Osteocyte (in vitro differentiated cells): ENCODE measurements at regions not wholly inside any gene's neighbourhood (a gene's known extent, or its start where the extent isn't known, plus 50 kb on each side); places are given as distances from the start of the nearest gene placed in this dataset.
"Not testable (repeated sequence)": the region's sequence is repeated elsewhere in the genome, so short reads cannot be mapped to it uniquely, and the experiment has no call there.

Source experiments
- DNase-seq: peaks from one replicate; pipeline ENCODE4 v3.0.0; 2021; ENCODE audit warnings: mixed read lengths; ENCODE audit not compliant: unreplicated experiment; ENCODE audit errors: extremely low spot score
- H3K27ac Mint-ChIP-seq: one replicate; pipeline ENCODE4 v1.8.0; 2021; ENCODE audit warnings: mild to moderate bottlenecking, mixed read lengths; ENCODE audit not compliant: unreplicated experiment
- H3K27me3 Mint-ChIP-seq: one replicate; pipeline ENCODE4 v1.8.0; 2021; ENCODE audit warnings: mixed read lengths; ENCODE audit not compliant: unreplicated experiment
- H3K36me3 Mint-ChIP-seq: one replicate; pipeline ENCODE4 v1.8.0; 2021; ENCODE audit warnings: mixed read lengths; ENCODE audit not compliant: unreplicated experiment
- H3K4me1 Mint-ChIP-seq: one replicate; pipeline ENCODE4 v1.8.0; 2021; ENCODE audit warnings: mixed read lengths; ENCODE audit not compliant: unreplicated experiment
- H3K4me3 Mint-ChIP-seq: one replicate; pipeline ENCODE4 v1.8.0; 2021; ENCODE audit warnings: mild to moderate bottlenecking, moderate library complexity, mixed read lengths; ENCODE audit not compliant: unreplicated experiment
- H3K9me3 Mint-ChIP-seq: one replicate; pipeline ENCODE4 v1.8.0; 2021; ENCODE audit warnings: mixed read lengths; ENCODE audit not compliant: unreplicated experiment
- TF ChIP-seq, protein P1 (sequence below): fragments of 200-600 bp; sonication (generic); IDR thresholded peaks from 2 replicates; pipeline ENCODE4 v1.5.0; 2021; ENCODE audit warnings: antibody characterized with exemption, mild to moderate bottlenecking, moderate library complexity

DNA sequence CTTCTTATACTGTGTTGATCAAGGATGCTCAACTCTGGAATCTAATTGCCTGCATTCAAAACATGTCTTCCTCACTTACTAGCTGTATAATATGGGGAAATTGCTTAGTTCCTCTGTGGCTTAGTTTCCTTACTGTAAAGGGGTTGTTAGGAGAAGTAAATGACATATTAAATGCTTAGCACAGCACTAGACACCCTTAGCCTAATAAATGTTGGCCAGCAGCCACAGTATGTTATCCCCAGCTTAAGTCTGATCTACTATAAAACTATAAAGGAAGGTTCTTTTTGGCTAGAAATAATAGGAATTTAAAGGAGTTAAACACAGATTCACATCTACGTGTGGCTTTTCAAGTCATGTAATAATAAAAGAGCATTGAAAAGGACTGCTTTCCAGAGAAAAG, 232.4 kb downstream of the PCSK1 start:
- Mint-ChIP-seq H3K4me1 (peaks cover 39% of the 10 kb centered on the region), H3K9me3 (no peaks in the 10 kb centered on the region), H3K36me3 (no peaks in the 10 kb centered on the region), H3K27ac (no peak overlapping the region), H3K4me3 (no peak overlapping the region), H3K27me3 (no peaks in the 10 kb centered on the region)
- TF ChIP-seq, protein P1, sequence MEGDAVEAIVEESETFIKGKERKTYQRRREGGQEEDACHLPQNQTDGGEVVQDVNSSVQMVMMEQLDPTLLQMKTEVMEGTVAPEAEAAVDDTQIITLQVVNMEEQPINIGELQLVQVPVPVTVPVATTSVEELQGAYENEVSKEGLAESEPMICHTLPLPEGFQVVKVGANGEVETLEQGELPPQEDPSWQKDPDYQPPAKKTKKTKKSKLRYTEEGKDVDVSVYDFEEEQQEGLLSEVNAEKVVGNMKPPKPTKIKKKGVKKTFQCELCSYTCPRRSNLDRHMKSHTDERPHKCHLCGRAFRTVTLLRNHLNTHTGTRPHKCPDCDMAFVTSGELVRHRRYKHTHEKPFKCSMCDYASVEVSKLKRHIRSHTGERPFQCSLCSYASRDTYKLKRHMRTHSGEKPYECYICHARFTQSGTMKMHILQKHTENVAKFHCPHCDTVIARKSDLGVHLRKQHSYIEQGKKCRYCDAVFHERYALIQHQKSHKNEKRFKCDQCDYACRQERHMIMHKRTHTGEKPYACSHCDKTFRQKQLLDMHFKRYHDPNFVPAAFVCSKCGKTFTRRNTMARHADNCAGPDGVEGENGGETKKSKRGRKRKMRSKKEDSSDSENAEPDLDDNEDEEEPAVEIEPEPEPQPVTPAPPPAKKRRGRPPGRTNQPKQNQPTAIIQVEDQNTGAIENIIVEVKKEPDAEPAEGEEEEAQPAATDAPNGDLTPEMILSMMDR, result no peak
- no peak for DNase-seq

GRCh38 chr5:96199713-96200183, 233.3 kb downstream of the PCSK1 start:
- peak overlapping the region; percentile 85 for H3K27ac Mint-ChIP-seq
- no peaks in the 10 kb centered on the region for H3K9me3 Mint-ChIP-seq
- no peak overlapping the region for H3K4me3 Mint-ChIP-seq
- DNase-seq, result no peak
- no peaks in the 10 kb centered on the region for H3K36me3 Mint-ChIP-seq
- H3K27me3 Mint-ChIP-seq, result no peaks in the 10 kb centered on the region
- TF ChIP-seq, protein P1, result no peak
- peaks cover 41% of the 10 kb centered on the region for H3K4me1 Mint-ChIP-seq

DNA sequence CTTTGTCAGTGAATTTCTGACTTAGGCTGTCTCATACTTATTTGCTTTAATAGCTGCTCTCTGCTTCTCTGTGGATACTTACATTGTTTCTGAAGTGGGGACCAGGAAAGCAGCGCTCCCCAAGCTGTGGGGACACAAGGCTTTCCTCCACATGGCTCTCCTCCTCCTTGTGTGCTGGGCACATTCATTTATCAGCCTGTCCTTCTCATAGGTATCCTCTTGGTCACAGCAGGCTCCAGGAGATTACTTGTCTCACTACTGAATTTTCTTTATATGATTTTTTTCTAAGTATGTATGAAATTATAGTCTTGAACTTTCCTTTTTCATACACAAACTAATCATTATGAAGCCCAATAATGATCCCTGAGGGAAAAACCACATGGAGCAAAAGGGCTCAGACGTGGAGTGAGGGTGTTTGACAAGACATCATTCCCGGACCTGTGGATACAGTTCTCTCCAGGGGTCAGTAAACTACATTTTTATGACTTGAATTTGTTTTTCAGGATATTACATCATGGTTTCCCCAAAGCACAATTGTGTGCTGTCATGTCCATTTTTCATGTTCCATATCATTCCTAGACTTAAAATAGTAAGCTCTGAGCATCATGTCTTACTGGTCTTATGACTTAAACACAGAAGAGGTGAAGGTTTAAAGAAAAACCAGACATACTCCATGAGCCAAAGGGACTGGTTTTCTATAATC, 234.5 kb downstream of the PCSK1 start:
- Mint-ChIP-seq H3K9me3 (no peaks in the 10 kb centered on the region), H3K27me3 (no peaks in the 10 kb centered on the region), H3K36me3 (no peaks in the 10 kb centered on the region), H3K4me3 (no peak overlapping the region), H3K27ac (peak overlapping the region; percentile 85), H3K4me1 (peaks cover 34% of the 10 kb centered on the region)
- no peak for DNase-seq
- TF ChIP-seq, protein P1, result no peak

DNA sequence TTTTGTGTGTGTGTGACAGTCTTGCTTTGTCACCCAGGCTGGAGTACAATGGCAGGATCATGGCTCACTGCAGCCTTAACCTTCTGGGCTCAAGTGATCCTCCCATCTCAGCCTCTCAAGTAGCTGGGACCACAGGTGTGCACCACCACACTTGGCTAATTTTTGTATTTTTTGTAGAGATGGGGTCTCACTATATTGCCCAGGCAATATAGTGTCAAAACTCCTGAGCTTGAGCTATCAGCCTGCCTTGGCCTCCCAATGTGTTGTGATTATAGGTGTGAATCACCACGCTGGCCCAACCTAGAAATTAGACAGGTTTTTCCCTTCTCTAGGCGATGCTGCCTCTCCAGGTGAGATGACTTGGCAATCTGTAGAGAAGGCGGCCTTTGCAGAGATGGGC, 235.3 kb downstream of the PCSK1 start:
- not testable (repeated sequence) for H3K36me3 Mint-ChIP-seq, H3K27ac Mint-ChIP-seq, H3K9me3 Mint-ChIP-seq, H3K27me3 Mint-ChIP-seq, DNase-seq, H3K4me3 Mint-ChIP-seq
- H3K4me1 Mint-ChIP-seq, result peaks cover 32% of the 10 kb centered on the region

GRCh38 chr5:96197347-96197746, 235.7 kb upstream of the ELL2 start:
- Mint-ChIP-seq H3K27ac (peak overlapping the region; percentile 56), H3K36me3 (no peaks in the 10 kb centered on the region), H3K4me1 (peaks cover 32% of the 10 kb centered on the region)

More at GRCh38 chr5:96197347-96197746, 235.7 kb upstream of the ELL2 start:
- no peak for DNase-seq
- no peak overlapping the region for H3K4me3 Mint-ChIP-seq
- TF ChIP-seq, protein P1, result no peak
- no peaks in the 10 kb centered on the region for H3K27me3 Mint-ChIP-seq
- H3K9me3 Mint-ChIP-seq, result no peaks in the 10 kb centered on the region
